ENCODE measurements at regions not wholly inside any gene's neighbourhood (a gene's known extent, or its start where the extent isn't known, plus 50 kb on each side); places are given as distances from the start of the nearest gene placed in this dataset.

- Histone ChIP-seq H3K79me2 (ENCODE audit: insufficient read depth, low read length) (no peaks in the 10 kb centered on the region), H3K9ac (ENCODE audit: insufficient read depth, low read depth, low read length) (no peak overlapping the region), H2AFZ (ENCODE audit: low read length) (no peak overlapping the region), H3K27ac (ENCODE audit: extremely low read length, insufficient read depth, low read length) (no peak overlapping the region), H4K20me1 (ENCODE audit: insufficient read depth, low read length) (no peaks in the 10 kb centered on the region), H3K27me3 (ENCODE audit: control insufficient read depth in 1 of 2, insufficient read depth in 2 of 2, low read length in 2 of 2) (no peaks in the 10 kb centered on the region), H3K4me2 (ENCODE audit: low read depth, low read length) (no peak overlapping the region), H3K9me3 (ENCODE audit: low read length) (no peaks in the 10 kb centered on the region), H3K4me3 (replicated peaks in 1 of 3; ENCODE audit: insufficient read depth in 1 of 3, low read depth in 2 of 3, low read length in 3 of 3) (no peak overlapping the region), H3K4me1 (ENCODE audit: insufficient read depth, low read length) (peaks cover 44% of the 10 kb centered on the region), H3K36me3 (replicated peaks in 1 of 2; ENCODE audit: control insufficient read depth in 1 of 2, insufficient read depth in 2 of 2, low read length in 2 of 2) (no peaks in the 10 kb centered on the region)
- DNase-seq (ENCODE audit: low spot score) (no peak), ATAC-seq (no peak), FAIRE-seq (no peak)
- whole genome bisulfite sequencing (ENCODE audit: low lambda C conversion rate): 98% methylated on average over 4 of the region's 4 CpGs
- in situ Hi-C loops (cut with HindIII; ENCODE audit: extremely low pct_ligation_motif_present, low pct_unique_long_range_greater_than_20kb): no loop called here
- ChIA-PET CTCF (ENCODE audit: low intra/inter-chr PET ratio, low total read pairs) (no interaction called here), POLR2A (interaction anchor here (1.4 kb wide), 1 partner anchor 15 kb away, joined by 4 read pairs; no protein-coding TSS in a partner anchor)
- intact Hi-C loops (cut with micrococcal nuclease; ENCODE audit: unreplicated experiment): loop anchor here (5.0 kb wide), 1 partner anchor 242 kb away; the partner anchor contains the start of gene MANEA
- no TSS peak for BruUV-seq (replicated peaks)
- no peak for TF ChIP-seq ZMAT5 (CRISPR knock-in tag; IDR thresholded peaks at IDR 0.05; ENCODE audit: borderline replicate concordance, low read depth)
- TF ChIP-seq CTCF (CRISPR knock-in tag; IDR thresholded peaks at IDR 0.05): no peak
- no peak for TF ChIP-seq ZSCAN22 (CRISPR knock-in tag; IDR thresholded peaks at IDR 0.05)
- TF ChIP-seq ZBTB1 (CRISPR knock-in tag; IDR thresholded peaks at IDR 0.05; ENCODE audit: borderline replicate concordance): no peak
Observed at GRCh38 chr6:95819461-95819860, 196.3 kb upstream of the FUT9 start.

- CTCF ChIA-PET (ENCODE audit: low intra/inter-chr PET ratio, low total read pairs): interaction anchor here (0.8 kb wide), 1 partner anchor 171 kb away, joined by 3 read pairs; no protein-coding TSS in a partner anchor
- in situ Hi-C loops (cut with HindIII; ENCODE audit: extremely low pct_ligation_motif_present, low pct_unique_long_range_greater_than_20kb): no loop called here
- no peak for ATAC-seq
Observed at GRCh38 chr6:95819939-95820338, 195.8 kb upstream of the FUT9 start.

More at GRCh38 chr6:95819939-95820338, 195.8 kb upstream of the FUT9 start:
- FAIRE-seq (no peak), DNase-seq (ENCODE audit: low spot score) (no peak)
- H3K36me3 ChIP-seq (replicated peaks in 1 of 2; ENCODE audit: control insufficient read depth in 1 of 2, insufficient read depth in 2 of 2, low read length in 2 of 2): no peaks in the 10 kb centered on the region
- H3K79me2 ChIP-seq (ENCODE audit: insufficient read depth, low read length): no peaks in the 10 kb centered on the region
- POLR2A ChIA-PET: interaction anchor here (1.4 kb wide), 1 partner anchor 15 kb away, joined by 4 read pairs; no protein-coding TSS in a partner anchor
- no peak overlapping the region for H3K4me3 ChIP-seq (replicated peaks in 1 of 3; ENCODE audit: insufficient read depth in 1 of 3, low read depth in 2 of 3, low read length in 3 of 3)
- WGBS (ENCODE audit: low lambda C conversion rate): 83% methylated on average over 1 of the region's 2 CpGs
- no peak overlapping the region for H3K4me2 ChIP-seq (ENCODE audit: low read depth, low read length)
- H3K9me3 ChIP-seq (ENCODE audit: low read length): no peaks in the 10 kb centered on the region
- no peaks in the 10 kb centered on the region for H4K20me1 ChIP-seq (ENCODE audit: insufficient read depth, low read length)
- H3K9ac ChIP-seq (ENCODE audit: insufficient read depth, low read depth, low read length): no peak overlapping the region
- BruUV-seq (replicated peaks): no TSS peak
- intact Hi-C loops (cut with micrococcal nuclease; ENCODE audit: unreplicated experiment): loop anchor here (5.0 kb wide), 1 partner anchor 243 kb away; the partner anchor contains the start of gene MANEA
- TF ChIP-seq CTCF (CRISPR knock-in tag; IDR thresholded peaks at IDR 0.05) (peak; percentile 20; the same call in 1 of the 2 replicates), ZBTB37 (CRISPR knock-in tag; IDR thresholded peaks at IDR 0.05) (no peak)
- H3K4me1 ChIP-seq (ENCODE audit: insufficient read depth, low read length): peaks cover 39% of the 10 kb centered on the region
- H3K27me3 ChIP-seq (ENCODE audit: control insufficient read depth in 1 of 2, insufficient read depth in 2 of 2, low read length in 2 of 2): no peaks in the 10 kb centered on the region
- H2AFZ ChIP-seq (ENCODE audit: low read length): no peak overlapping the region
- no peak overlapping the region for H3K27ac ChIP-seq (ENCODE audit: extremely low read length, insufficient read depth, low read length)

Data from HepG2 (cell line).